Fibroblast of lung (primary cell): ENCODE measurements at regions not wholly inside any gene's neighbourhood (a gene's known extent, or its start where the extent isn't known, plus 50 kb on each side); places are given as distances from the start of the nearest gene placed in this dataset.

ENCODE experiments used
- DNase-seq, 2 donors: peaks; one replicate each; pipeline versions ENCODE4 v3.0.0 to v3.0.0-alpha.2; 2010; ENCODE audit warnings: low read depth in 2 of 2
- H2AFZ ChIP-seq: 2 replicates; pipeline ENCODE4 v1.5.1; 2012; ENCODE audit warnings: low read length, control low read depth, inconsistent platforms
- H3K27ac ChIP-seq: 2 replicates; pipeline ENCODE4 v1.5.1; 2011; ENCODE audit warnings: low read length, control low read depth; ENCODE audit not compliant: insufficient read depth
- H3K27me3 ChIP-seq: 2 replicates; pipeline ENCODE4 v1.5.1; 2011; ENCODE audit warnings: mild to moderate bottlenecking, low read length; ENCODE audit not compliant: control insufficient read depth, insufficient read depth
- H3K36me3 ChIP-seq: 2 replicates; pipeline ENCODE4 v1.5.1; 2011; ENCODE audit warnings: low read length; ENCODE audit not compliant: control insufficient read depth, insufficient read depth
- H3K4me1 ChIP-seq: 2 replicates; pipeline ENCODE4 v1.5.1; 2011; ENCODE audit warnings: low read length; ENCODE audit not compliant: control insufficient read depth, insufficient read depth; ENCODE audit errors: extremely low read depth
- H3K4me2 ChIP-seq: 2 replicates; pipeline ENCODE4 v1.5.1; 2011; ENCODE audit warnings: low read length, control low read depth; ENCODE audit not compliant: insufficient read depth; ENCODE audit errors: extremely low read depth
- H3K4me3 ChIP-seq, 4 experiments: fragments of 200-600 bp in 1 of 4; sonication (generic) in 1 of 4; replicated peaks in 1 of 4; 2 replicates each; pipeline ENCODE4 v1.5.1; 2011 to 2016; ENCODE audit warnings: low read length in 4 of 4, low read depth in 3 of 4, mild to moderate bottlenecking in 3 of 4, control low read depth in 2 of 4, inconsistent platforms in 1 of 4, mixed read lengths in 1 of 4; ENCODE audit not compliant: insufficient read depth in 1 of 4; ENCODE audit errors: control extremely low read depth in 1 of 4
- H3K79me2 ChIP-seq: 2 replicates; pipeline ENCODE4 v1.5.1; 2012; ENCODE audit warnings: mild to moderate bottlenecking, low read length, inconsistent platforms; ENCODE audit not compliant: control insufficient read depth, insufficient read depth
- H3K9ac ChIP-seq: 2 replicates; pipeline ENCODE4 v1.5.1; 2011; ENCODE audit warnings: mild to moderate bottlenecking, low read length, control low read depth; ENCODE audit not compliant: insufficient read depth
- H3K9me3 ChIP-seq: 2 replicates; pipeline ENCODE4 v1.5.1; 2012; ENCODE audit warnings: low read depth, low read length; ENCODE audit not compliant: control insufficient read depth, insufficient read depth
- H4K20me1 ChIP-seq: 2 replicates; pipeline ENCODE4 v1.5.1; 2011; ENCODE audit warnings: low read length; ENCODE audit not compliant: control insufficient read depth, insufficient read depth; ENCODE audit errors: extremely low read depth
- EZH2 ChIP-seq: IDR thresholded peaks from 2 replicates; pipeline ENCODE4 v1.5.1; 2012; ENCODE audit warnings: low read length, control low read depth, mild to moderate bottlenecking; ENCODE audit errors: missing control alignments
- TF ChIP-seq, protein P1 (sequence below), 2 donors: IDR thresholded peaks in 1 of 2; conservative IDR thresholded peaks in 1 of 2; 1 replicate in 1 of 2; 2 replicates in 1 of 2; pipeline ENCODE4 v1.5.1; 2011 to 2012; ENCODE audit warnings: low read length in 2 of 2, control low read depth in 1 of 2, inconsistent platforms in 1 of 2, low read depth in 1 of 2, mild to moderate bottlenecking in 1 of 2

DNA sequence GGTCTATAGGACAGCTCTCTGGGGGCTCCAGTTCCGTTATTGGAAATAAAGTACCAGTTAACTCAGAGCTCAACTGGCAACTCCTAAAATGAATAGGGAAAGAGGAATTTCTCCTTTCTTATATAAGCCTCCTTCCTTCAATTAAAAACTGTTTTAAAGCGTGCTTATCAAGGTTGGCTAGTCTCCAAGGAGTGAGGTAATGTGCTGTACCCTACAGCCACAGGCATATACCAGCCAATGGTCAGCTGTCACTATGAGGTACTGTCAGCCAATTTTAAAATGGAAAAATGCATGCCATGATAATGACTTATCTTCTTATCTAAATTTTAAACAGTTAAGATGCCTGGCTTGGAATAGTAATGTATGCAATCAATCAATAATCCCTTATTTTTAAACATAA is 76.2 kb downstream of the PLCE1 start:
- no peak for TF ChIP-seq EZH2
- TF ChIP-seq, protein P1, sequence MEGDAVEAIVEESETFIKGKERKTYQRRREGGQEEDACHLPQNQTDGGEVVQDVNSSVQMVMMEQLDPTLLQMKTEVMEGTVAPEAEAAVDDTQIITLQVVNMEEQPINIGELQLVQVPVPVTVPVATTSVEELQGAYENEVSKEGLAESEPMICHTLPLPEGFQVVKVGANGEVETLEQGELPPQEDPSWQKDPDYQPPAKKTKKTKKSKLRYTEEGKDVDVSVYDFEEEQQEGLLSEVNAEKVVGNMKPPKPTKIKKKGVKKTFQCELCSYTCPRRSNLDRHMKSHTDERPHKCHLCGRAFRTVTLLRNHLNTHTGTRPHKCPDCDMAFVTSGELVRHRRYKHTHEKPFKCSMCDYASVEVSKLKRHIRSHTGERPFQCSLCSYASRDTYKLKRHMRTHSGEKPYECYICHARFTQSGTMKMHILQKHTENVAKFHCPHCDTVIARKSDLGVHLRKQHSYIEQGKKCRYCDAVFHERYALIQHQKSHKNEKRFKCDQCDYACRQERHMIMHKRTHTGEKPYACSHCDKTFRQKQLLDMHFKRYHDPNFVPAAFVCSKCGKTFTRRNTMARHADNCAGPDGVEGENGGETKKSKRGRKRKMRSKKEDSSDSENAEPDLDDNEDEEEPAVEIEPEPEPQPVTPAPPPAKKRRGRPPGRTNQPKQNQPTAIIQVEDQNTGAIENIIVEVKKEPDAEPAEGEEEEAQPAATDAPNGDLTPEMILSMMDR (conservative IDR thresholded peaks at IDR 0.05 in 1 of 2, IDR thresholded peaks at IDR 0.05 in 1 of 2; ENCODE audit: low read depth in 1 of 2, low read length in 2 of 2) = no peak
- H3K9ac ChIP-seq = no peak overlapping the region
- H3K4me2 ChIP-seq = no peak overlapping the region

DNA sequence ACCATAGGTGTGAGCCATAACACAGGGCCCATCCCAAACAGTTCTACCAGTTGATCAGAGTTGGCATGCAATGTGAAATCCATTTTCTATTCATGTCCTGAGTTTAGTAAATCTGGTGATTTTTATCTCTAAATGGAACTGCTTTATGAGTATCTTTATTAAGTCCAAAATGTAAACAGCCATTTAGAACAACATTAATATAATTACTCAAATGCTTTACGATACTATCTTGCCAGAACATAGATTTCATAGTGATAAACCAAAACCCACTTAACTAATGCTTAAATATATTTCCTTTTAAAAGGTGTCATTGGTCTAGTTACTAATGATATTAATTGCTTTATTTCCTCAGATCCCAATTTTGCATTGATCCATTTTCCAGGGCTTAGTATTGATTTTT is 80.7 kb downstream of the PLCE1 start:
- no peaks in the 10 kb centered on the region for H3K36me3 ChIP-seq
- H4K20me1 ChIP-seq = no peaks in the 10 kb centered on the region
- no peak overlapping the region for H3K4me2 ChIP-seq
- no peaks in the 10 kb centered on the region for H3K4me1 ChIP-seq
- H3K9me3 ChIP-seq = no peaks in the 10 kb centered on the region
- no peak for DNase-seq
- H2AFZ ChIP-seq = no peak overlapping the region
- no peak overlapping the region for H3K27ac ChIP-seq
- no peaks in the 10 kb centered on the region for H3K79me2 ChIP-seq
- TF ChIP-seq EZH2 = no peak
- TF ChIP-seq, protein P1 (conservative IDR thresholded peaks at IDR 0.05 in 1 of 2, IDR thresholded peaks at IDR 0.05 in 1 of 2; ENCODE audit: low read depth in 1 of 2, low read length in 2 of 2) = no peak
- no peak overlapping the region for H3K9ac ChIP-seq
- H3K4me3 ChIP-seq = no peak overlapping the region
- no peaks in the 10 kb centered on the region for H3K27me3 ChIP-seq

More for the DNA sequence above, 76.2 kb downstream of the PLCE1 start:
- no peaks in the 10 kb centered on the region for H3K36me3 ChIP-seq
- no peak overlapping the region for H3K27ac ChIP-seq
- H3K79me2 ChIP-seq = no peaks in the 10 kb centered on the region
- peak in 1 of 2 donors; percentile 49 for DNase-seq
- no peaks in the 10 kb centered on the region for H4K20me1 ChIP-seq
- no peak overlapping the region for H2AFZ ChIP-seq
- no peaks in the 10 kb centered on the region for H3K27me3 ChIP-seq
- no peaks in the 10 kb centered on the region for H3K4me1 ChIP-seq
- H3K9me3 ChIP-seq = no peaks in the 10 kb centered on the region
- no peak overlapping the region for H3K4me3 ChIP-seq

DNA sequence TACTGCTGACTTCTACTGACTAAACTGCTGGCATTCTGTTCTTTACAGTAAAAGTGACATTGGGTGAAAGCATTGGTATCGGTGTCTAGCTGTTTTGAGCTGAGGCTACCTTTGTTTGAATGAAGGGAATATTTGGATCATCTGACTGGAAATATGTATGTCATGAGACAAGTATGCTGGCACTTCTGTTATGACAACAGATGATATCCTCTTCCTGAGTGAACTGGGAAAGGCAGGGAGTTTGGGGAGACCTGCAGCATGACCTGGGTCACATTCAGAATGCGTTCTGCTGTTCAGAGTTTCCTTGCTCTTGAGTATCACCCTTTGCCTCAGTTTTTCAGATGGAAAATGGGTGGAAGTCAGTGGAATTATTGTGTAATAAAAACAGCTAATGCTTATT is 81.8 kb downstream of the PLCE1 start:
- no peaks in the 10 kb centered on the region for H3K9me3 ChIP-seq
- peak in 1 of 2 donors; percentile 25 for DNase-seq
- H3K4me1 ChIP-seq = no peaks in the 10 kb centered on the region
- TF ChIP-seq EZH2 = no peak
- TF ChIP-seq, protein P1 (conservative IDR thresholded peaks at IDR 0.05 in 1 of 2, IDR thresholded peaks at IDR 0.05 in 1 of 2; ENCODE audit: low read depth in 1 of 2, low read length in 2 of 2) = no peak
- no peak overlapping the region for H3K9ac ChIP-seq
- no peaks in the 10 kb centered on the region for H3K79me2 ChIP-seq
- H4K20me1 ChIP-seq = no peaks in the 10 kb centered on the region
- H3K4me3 ChIP-seq = no peak overlapping the region
- no peaks in the 10 kb centered on the region for H3K27me3 ChIP-seq
- H3K27ac ChIP-seq = no peak overlapping the region
- H2AFZ ChIP-seq = no peak overlapping the region
- no peaks in the 10 kb centered on the region for H3K36me3 ChIP-seq
- H3K4me2 ChIP-seq = no peak overlapping the region
